ENCODE measurements at regions not wholly inside any gene's neighbourhood (a gene's known extent, or its start where the extent isn't known, plus 50 kb on each side); places are given as distances from the start of the nearest gene placed in this dataset.
A peak's percentile ranks its signal among the peaks of the same experiment; 100 is the strongest.

- Histone ChIP-seq H3K27me3 (no peaks in the 10 kb centered on the region), H3K27ac (no peak overlapping the region)
- TF ChIP-seq POLR2A (IDR thresholded peaks at IDR 0.05) (no peak), CTCF (IDR thresholded peaks at IDR 0.05) (no peak)
These were observed 53.2 kb upstream of the UBE2E3 start for GRCh38 chr2:180927030-180927686.

GRCh38 chr2:180925700-180926099, 54.7 kb upstream of the UBE2E3 start:
- Histone ChIP-seq H3K4me3 (no peak overlapping the region), H3K9me3 (no peaks in the 10 kb centered on the region), H3K36me3 (no peaks in the 10 kb centered on the region), H3K27ac (no peak overlapping the region), H3K27me3 (no peaks in the 10 kb centered on the region), H3K4me1 (no peaks in the 10 kb centered on the region)
- TF ChIP-seq POLR2A (IDR thresholded peaks at IDR 0.05) (no peak), CTCF (IDR thresholded peaks at IDR 0.05) (no peak)
- DNase-seq: no peak

More at GRCh38 chr2:180927030-180927686, 53.2 kb upstream of the UBE2E3 start:
- H3K36me3 ChIP-seq: no peaks in the 10 kb centered on the region
- no peak overlapping the region for H3K4me3 ChIP-seq
- H3K9me3 ChIP-seq: no peaks in the 10 kb centered on the region
- no peak for DNase-seq
- no peaks in the 10 kb centered on the region for H3K4me1 ChIP-seq

- Histone ChIP-seq H3K27me3 (no peaks in the 10 kb centered on the region), H3K4me3 (no peak overlapping the region), H3K4me1 (no peaks in the 10 kb centered on the region), H3K9me3 (no peaks in the 10 kb centered on the region), H3K27ac (no peak overlapping the region), H3K36me3 (no peaks in the 10 kb centered on the region)
- TF ChIP-seq CTCF (IDR thresholded peaks at IDR 0.05) (no peak), POLR2A (IDR thresholded peaks at IDR 0.05) (no peak)
- no peak for DNase-seq
These were observed 56.3 kb upstream of the UBE2E3 start for GRCh38 chr2:180924063-180924462.

- Histone ChIP-seq H3K4me1 (no peaks in the 10 kb centered on the region), H3K9me3 (no peaks in the 10 kb centered on the region), H3K4me3 (no peak overlapping the region), H3K36me3 (no peaks in the 10 kb centered on the region), H3K27me3 (no peaks in the 10 kb centered on the region), H3K27ac (no peak overlapping the region)
- TF ChIP-seq POLR2A (IDR thresholded peaks at IDR 0.05): no peak
- no peak for TF ChIP-seq CTCF (IDR thresholded peaks at IDR 0.05)
- DNase-seq: peak in 1 of 3 donors; percentile 20
These were observed 69.4 kb upstream of the UBE2E3 start for GRCh38 chr2:180910831-180911665.

- Histone ChIP-seq H3K4me1 (no peaks in the 10 kb centered on the region), H3K27me3 (no peaks in the 10 kb centered on the region), H3K9me3 (no peaks in the 10 kb centered on the region), H3K27ac (no peak overlapping the region), H3K36me3 (no peaks in the 10 kb centered on the region), H3K4me3 (no peak overlapping the region)
- DNase-seq: no peak
- no peak for TF ChIP-seq POLR2A (IDR thresholded peaks at IDR 0.05)
- TF ChIP-seq CTCF (IDR thresholded peaks at IDR 0.05): no peak
These were observed 72.7 kb upstream of the UBE2E3 start for GRCh38 chr2:180907731-180908130.

All from Peyer's patch (tissue), 4 donors.